SK-N-SH (cell line): ENCODE measurements at regions not wholly inside any gene's neighbourhood (a gene's known extent, or its start where the extent isn't known, plus 50 kb on each side); places are given as distances from the start of the nearest gene placed in this dataset.

ENCODE experiments used
- CTCF ChIP-seq: fragments of 200-600 bp; sonication (generic); IDR thresholded peaks from 2 replicates; pipeline ENCODE4 v1.6.1; 2017; ENCODE audit warnings: antibody characterized with exemption, mild to moderate bottlenecking, moderate library complexity
- ELF1 ChIP-seq: IDR thresholded peaks from 2 replicates; pipeline ENCODE4 v1.4.0; 2012
- EZH2phosphoT487 ChIP-seq: fragments of 200-600 bp; sonication (generic); IDR thresholded peaks from 2 replicates; pipeline ENCODE4 v1.6.1; 2017; ENCODE audit warnings: low read depth, mixed run types, mild to moderate bottlenecking, antibody characterized with exemption, moderate library complexity, borderline replicate concordance
- FOXJ3 ChIP-seq: sonication (generic); formaldehyde crosslinking; IDR thresholded peaks from 2 replicates; pipeline ENCODE4 v1.5.1; 2020; ENCODE audit warnings: mild to moderate bottlenecking, missing genetic modification reagents
- GABPA ChIP-seq: IDR thresholded peaks from 2 replicates; pipeline ENCODE4 v1.4.0; 2012; ENCODE audit warnings: low read depth, mild to moderate bottlenecking
- JUND ChIP-seq: IDR thresholded peaks from 2 replicates; pipeline ENCODE4 v1.4.0; 2012
- RCOR1 ChIP-seq: fragments of 150-350 bp; IDR thresholded peaks from 2 replicates; pipeline ENCODE4 v1.6.1; 2017; ENCODE audit warnings: antibody characterized with exemption, low read length
- RXRA ChIP-seq: IDR thresholded peaks from 2 replicates; pipeline ENCODE4 v1.4.0; 2012; ENCODE audit warnings: low read depth, mild to moderate bottlenecking, borderline replicate concordance
- SIN3A ChIP-seq: IDR thresholded peaks from 2 replicates; pipeline ENCODE4 v1.6.1; 2012; ENCODE audit warnings: low read depth, mild to moderate bottlenecking, low read length, moderate library complexity, borderline replicate concordance
- SMC3 ChIP-seq: IDR thresholded peaks from 2 replicates; pipeline ENCODE4 v1.6.1; 2012; ENCODE audit warnings: low read depth, low read length, improper control_type of control experiment
- TF ChIP-seq, protein P1 (sequence below): IDR thresholded peaks from 2 replicates; pipeline ENCODE4; 2012
- TF ChIP-seq, protein P2 (sequence below): IDR thresholded peaks from 2 replicates; pipeline ENCODE4 v1.6.1; 2012; ENCODE audit warnings: mild to moderate bottlenecking, low read depth, low read length, moderate library complexity
- TF ChIP-seq, protein P3 (sequence below): IDR thresholded peaks from 2 replicates; pipeline ENCODE4 v1.4.0; 2012; ENCODE audit warnings: low read depth, borderline replicate concordance

GRCh38 chr4:176920694-176921093 is 128.0 kb upstream of the VEGFC start (continued):
- TF ChIP-seq CTCF (no peak), ELF1 (no peak), GABPA (0 out of 2 replicates have a peak, but pooled peaks have one; percentile 10), SIN3A (no peak), RCOR1 (no peak), FOXJ3 (CRISPR knock-in tag) (no peak), SMC3 (no peak), JUND (peak; percentile 91), EZH2phosphoT487 (no peak), RXRA (peak; percentile 53; the same call in 1 of the 2 replicates)
- TF ChIP-seq, protein P1, sequence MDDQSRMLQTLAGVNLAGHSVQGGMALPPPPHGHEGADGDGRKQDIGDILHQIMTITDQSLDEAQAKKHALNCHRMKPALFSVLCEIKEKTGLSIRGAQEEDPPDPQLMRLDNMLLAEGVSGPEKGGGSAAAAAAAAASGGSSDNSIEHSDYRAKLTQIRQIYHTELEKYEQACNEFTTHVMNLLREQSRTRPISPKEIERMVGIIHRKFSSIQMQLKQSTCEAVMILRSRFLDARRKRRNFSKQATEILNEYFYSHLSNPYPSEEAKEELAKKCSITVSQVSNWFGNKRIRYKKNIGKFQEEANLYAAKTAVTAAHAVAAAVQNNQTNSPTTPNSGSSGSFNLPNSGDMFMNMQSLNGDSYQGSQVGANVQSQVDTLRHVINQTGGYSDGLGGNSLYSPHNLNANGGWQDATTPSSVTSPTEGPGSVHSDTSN: peak; percentile 76
- TF ChIP-seq, protein P2, sequence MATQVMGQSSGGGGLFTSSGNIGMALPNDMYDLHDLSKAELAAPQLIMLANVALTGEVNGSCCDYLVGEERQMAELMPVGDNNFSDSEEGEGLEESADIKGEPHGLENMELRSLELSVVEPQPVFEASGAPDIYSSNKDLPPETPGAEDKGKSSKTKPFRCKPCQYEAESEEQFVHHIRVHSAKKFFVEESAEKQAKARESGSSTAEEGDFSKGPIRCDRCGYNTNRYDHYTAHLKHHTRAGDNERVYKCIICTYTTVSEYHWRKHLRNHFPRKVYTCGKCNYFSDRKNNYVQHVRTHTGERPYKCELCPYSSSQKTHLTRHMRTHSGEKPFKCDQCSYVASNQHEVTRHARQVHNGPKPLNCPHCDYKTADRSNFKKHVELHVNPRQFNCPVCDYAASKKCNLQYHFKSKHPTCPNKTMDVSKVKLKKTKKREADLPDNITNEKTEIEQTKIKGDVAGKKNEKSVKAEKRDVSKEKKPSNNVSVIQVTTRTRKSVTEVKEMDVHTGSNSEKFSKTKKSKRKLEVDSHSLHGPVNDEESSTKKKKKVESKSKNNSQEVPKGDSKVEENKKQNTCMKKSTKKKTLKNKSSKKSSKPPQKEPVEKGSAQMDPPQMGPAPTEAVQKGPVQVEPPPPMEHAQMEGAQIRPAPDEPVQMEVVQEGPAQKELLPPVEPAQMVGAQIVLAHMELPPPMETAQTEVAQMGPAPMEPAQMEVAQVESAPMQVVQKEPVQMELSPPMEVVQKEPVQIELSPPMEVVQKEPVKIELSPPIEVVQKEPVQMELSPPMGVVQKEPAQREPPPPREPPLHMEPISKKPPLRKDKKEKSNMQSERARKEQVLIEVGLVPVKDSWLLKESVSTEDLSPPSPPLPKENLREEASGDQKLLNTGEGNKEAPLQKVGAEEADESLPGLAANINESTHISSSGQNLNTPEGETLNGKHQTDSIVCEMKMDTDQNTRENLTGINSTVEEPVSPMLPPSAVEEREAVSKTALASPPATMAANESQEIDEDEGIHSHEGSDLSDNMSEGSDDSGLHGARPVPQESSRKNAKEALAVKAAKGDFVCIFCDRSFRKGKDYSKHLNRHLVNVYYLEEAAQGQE: no peak
- TF ChIP-seq, protein P3, sequence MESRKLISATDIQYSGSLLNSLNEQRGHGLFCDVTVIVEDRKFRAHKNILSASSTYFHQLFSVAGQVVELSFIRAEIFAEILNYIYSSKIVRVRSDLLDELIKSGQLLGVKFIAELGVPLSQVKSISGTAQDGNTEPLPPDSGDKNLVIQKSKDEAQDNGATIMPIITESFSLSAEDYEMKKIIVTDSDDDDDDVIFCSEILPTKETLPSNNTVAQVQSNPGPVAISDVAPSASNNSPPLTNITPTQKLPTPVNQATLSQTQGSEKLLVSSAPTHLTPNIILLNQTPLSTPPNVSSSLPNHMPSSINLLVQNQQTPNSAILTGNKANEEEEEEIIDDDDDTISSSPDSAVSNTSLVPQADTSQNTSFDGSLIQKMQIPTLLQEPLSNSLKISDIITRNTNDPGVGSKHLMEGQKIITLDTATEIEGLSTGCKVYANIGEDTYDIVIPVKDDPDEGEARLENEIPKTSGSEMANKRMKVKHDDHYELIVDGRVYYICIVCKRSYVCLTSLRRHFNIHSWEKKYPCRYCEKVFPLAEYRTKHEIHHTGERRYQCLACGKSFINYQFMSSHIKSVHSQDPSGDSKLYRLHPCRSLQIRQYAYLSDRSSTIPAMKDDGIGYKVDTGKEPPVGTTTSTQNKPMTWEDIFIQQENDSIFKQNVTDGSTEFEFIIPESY: peak; percentile 71; the same call in 1 of the 2 replicates
